HFFc6 (cell line): ENCODE measurements at regions not wholly inside any gene's neighbourhood (a gene's known extent, or its start where the extent isn't known, plus 50 kb on each side); places are given as distances from the start of the nearest gene placed in this dataset.

Source experiments
- DNase-seq: peaks from one replicate; pipeline ENCODE4 v3.0.0-alpha.2; 2018
- H3K27ac Mint-ChIP-seq: 2 replicates; pipeline ENCODE4 v1.8.0; 2020; ENCODE audit warnings: mild to moderate bottlenecking, mixed read lengths
- H3K27me3 Mint-ChIP-seq: 2 replicates; pipeline ENCODE4 v1.8.0; 2021; ENCODE audit warnings: mild to moderate bottlenecking, moderate library complexity, mixed read lengths; ENCODE audit not compliant: insufficient read depth
- H3K36me3 Mint-ChIP-seq: 2 replicates; pipeline ENCODE4 v1.8.0; 2021; ENCODE audit warnings: low read depth, mixed read lengths
- H3K4me1 Mint-ChIP-seq: 2 replicates; pipeline ENCODE4 v1.8.0; 2020; ENCODE audit warnings: low read depth, mixed read lengths
- H3K4me3 Mint-ChIP-seq: 2 replicates; pipeline ENCODE4 v1.8.0; 2020; ENCODE audit warnings: mild to moderate bottlenecking, moderate library complexity, mixed read lengths
- H3K9me3 Mint-ChIP-seq: 2 replicates; pipeline ENCODE4 v1.8.0; 2020; ENCODE audit warnings: mild to moderate bottlenecking, mixed read lengths
- TF ChIP-seq, protein P1 (sequence below): fragments of 200-600 bp; sonication (generic); IDR thresholded peaks from 2 replicates; pipeline ENCODE4 v1.5.0; 2021; ENCODE audit warnings: antibody characterized with exemption, mild to moderate bottlenecking

DNA sequence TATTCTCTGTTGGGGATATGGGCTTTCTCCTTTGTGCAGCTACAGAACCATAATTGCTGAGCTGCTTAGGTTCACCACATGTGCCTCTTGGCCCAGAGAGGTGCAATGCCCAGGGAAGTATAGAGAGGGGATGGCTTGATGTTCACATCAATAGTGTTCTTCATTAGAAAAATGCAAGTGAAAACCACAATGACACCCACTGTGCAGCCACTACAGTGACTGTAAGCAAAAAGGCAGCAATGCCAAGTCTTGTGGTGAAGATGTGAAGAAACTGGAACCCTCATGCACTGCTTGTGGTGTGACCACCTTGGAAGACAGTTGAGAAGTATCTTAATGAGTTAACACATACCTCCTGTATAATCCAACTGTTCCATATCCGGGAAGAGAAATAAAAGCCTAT is 318.9 kb upstream of the ZMIZ1 start:
- no peak for DNase-seq
- H3K27me3 Mint-ChIP-seq: peaks cover 24% of the 10 kb centered on the region
- TF ChIP-seq, protein P1, sequence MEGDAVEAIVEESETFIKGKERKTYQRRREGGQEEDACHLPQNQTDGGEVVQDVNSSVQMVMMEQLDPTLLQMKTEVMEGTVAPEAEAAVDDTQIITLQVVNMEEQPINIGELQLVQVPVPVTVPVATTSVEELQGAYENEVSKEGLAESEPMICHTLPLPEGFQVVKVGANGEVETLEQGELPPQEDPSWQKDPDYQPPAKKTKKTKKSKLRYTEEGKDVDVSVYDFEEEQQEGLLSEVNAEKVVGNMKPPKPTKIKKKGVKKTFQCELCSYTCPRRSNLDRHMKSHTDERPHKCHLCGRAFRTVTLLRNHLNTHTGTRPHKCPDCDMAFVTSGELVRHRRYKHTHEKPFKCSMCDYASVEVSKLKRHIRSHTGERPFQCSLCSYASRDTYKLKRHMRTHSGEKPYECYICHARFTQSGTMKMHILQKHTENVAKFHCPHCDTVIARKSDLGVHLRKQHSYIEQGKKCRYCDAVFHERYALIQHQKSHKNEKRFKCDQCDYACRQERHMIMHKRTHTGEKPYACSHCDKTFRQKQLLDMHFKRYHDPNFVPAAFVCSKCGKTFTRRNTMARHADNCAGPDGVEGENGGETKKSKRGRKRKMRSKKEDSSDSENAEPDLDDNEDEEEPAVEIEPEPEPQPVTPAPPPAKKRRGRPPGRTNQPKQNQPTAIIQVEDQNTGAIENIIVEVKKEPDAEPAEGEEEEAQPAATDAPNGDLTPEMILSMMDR: no peak
- H3K27ac Mint-ChIP-seq: no peak overlapping the region
- no peaks in the 10 kb centered on the region for H3K9me3 Mint-ChIP-seq
- peaks cover 24% of the 10 kb centered on the region for H3K4me1 Mint-ChIP-seq
- H3K4me3 Mint-ChIP-seq: no peak overlapping the region
- H3K36me3 Mint-ChIP-seq: no peaks in the 10 kb centered on the region

GRCh38 chr10:78750418-78750817 is 318.3 kb upstream of the ZMIZ1 start:
- Mint-ChIP-seq H3K27me3 (peaks cover 23% of the 10 kb centered on the region), H3K9me3 (no peaks in the 10 kb centered on the region), H3K4me3 (no peak overlapping the region), H3K36me3 (no peaks in the 10 kb centered on the region), H3K4me1 (peaks cover 29% of the 10 kb centered on the region), H3K27ac (no peak overlapping the region)
- TF ChIP-seq, protein P1: no peak
- DNase-seq: no peak

DNA sequence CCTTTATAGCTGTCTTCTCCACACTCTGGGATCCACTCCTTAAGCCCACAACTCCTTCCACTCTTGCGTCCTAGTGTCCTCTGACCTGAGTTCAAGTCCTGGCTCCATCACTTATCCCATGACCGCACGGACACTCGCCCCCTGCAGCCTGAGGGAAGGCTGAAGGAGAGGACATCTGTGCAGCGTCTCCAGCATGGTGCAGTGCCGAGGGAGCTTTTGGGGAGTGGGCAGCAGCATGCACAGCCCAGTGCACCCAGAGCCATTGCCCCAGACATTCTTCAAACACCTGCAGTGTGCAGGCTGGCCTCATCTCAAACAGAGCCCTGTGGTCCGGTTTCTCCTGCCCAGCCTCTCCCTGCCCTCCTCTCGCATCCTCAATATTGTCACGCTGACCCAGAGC is 317.1 kb upstream of the ZMIZ1 start:
- peaks cover 21% of the 10 kb centered on the region for H3K27me3 Mint-ChIP-seq
- H3K4me1 Mint-ChIP-seq: peaks cover 39% of the 10 kb centered on the region
- no peak for DNase-seq
- TF ChIP-seq, protein P1: no peak
- H3K27ac Mint-ChIP-seq: no peak overlapping the region
- H3K4me3 Mint-ChIP-seq: no peak overlapping the region
- no peaks in the 10 kb centered on the region for H3K9me3 Mint-ChIP-seq
- no peaks in the 10 kb centered on the region for H3K36me3 Mint-ChIP-seq

DNA sequence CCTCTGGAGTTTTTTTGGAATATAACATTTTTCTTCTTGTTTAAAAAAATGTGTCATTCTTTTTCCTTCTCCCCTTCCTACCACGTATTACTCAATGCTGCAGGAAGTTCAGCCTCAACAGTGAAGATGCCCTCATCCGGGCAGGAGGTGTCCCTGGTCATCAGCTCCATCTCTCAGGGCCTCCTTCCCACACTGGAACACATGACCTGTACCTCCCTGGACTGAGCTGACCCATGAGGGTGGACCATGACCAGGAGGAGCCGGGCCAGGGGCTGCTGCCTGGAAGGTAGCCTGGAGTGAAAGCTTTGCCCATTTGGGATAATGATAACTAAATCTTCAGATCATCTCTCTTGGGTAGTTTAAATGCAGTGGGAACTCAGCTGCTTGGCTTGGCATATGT is 316.5 kb upstream of the ZMIZ1 start:
- Mint-ChIP-seq H3K27me3 (peaks cover 19% of the 10 kb centered on the region), H3K4me3 (no peak overlapping the region), H3K36me3 (no peaks in the 10 kb centered on the region), H3K27ac (no peak overlapping the region), H3K4me1 (peaks cover 44% of the 10 kb centered on the region), H3K9me3 (no peaks in the 10 kb centered on the region)
- TF ChIP-seq, protein P1: no peak
- DNase-seq: no peak

GRCh38 chr10:78752708-78753107 is 316.1 kb upstream of the ZMIZ1 start:
- H3K4me3 Mint-ChIP-seq: no peak overlapping the region
- no peaks in the 10 kb centered on the region for H3K9me3 Mint-ChIP-seq
- peaks cover 49% of the 10 kb centered on the region for H3K4me1 Mint-ChIP-seq
- H3K36me3 Mint-ChIP-seq: no peaks in the 10 kb centered on the region
- TF ChIP-seq, protein P1: no peak
- H3K27me3 Mint-ChIP-seq: peaks cover 19% of the 10 kb centered on the region
- no peak overlapping the region for H3K27ac Mint-ChIP-seq
- DNase-seq: peak; percentile 13
